B cell (primary cell): ENCODE measurements at regions not wholly inside any gene's neighbourhood (a gene's known extent, or its start where the extent isn't known, plus 50 kb on each side); places are given as distances from the start of the nearest gene placed in this dataset.

Experiments used
- ATAC-seq: fragments of 200-7000 bp; cut with Tn5 transposase; one replicate; pipeline ENCODE4 v1.10.0; 2021; ENCODE audit warnings: low read depth, mild to moderate bottlenecking, moderate number of reproducible peaks, moderate library complexity
- CTCF ChIA-PET: fragments of 350-600 bp; sonication (Branson Sonifier 250); formaldehyde crosslinking; loops from one replicate; lab custom pipeline; 2021; ENCODE audit warnings: antibody characterized with exemption, inconsistent platforms; lab: Charles Lee
- POLR2A ChIA-PET: fragments of 350-600 bp; sonication (Branson Sonifier 250); formaldehyde crosslinking; loops from one replicate; lab custom pipeline; 2021; ENCODE audit warnings: antibody characterized with exemption; lab: Charles Lee
- DNase-seq: peaks from one replicate; pipeline ENCODE4 v3.0.0; 2013
- H2AFZ ChIP-seq: 2 replicates; pipeline ENCODE4 v1.6.1; 2012; ENCODE audit warnings: mild to moderate bottlenecking, low read depth, low read length; ENCODE audit not compliant: insufficient read depth, poor library complexity, severe bottlenecking
- H3K27ac ChIP-seq, 2 donors: 1 replicate in 1 of 2; 2 replicates in 1 of 2; pipeline ENCODE4 v1.5.1; 2012 to 2013; ENCODE audit warnings: low read length in 2 of 2, mild to moderate bottlenecking in 2 of 2, moderate library complexity in 1 of 2
- H3K27me3 ChIP-seq, 4 experiments: fragments of 200-600 bp in 1 of 4; sonication (generic) in 1 of 4; replicated peaks in 1 of 4; 1 replicate in 2 of 4; 2 replicates in 2 of 4; pipeline versions ENCODE4 v1.6.1 to v1.7.0; 2013 to 2016; ENCODE audit warnings: low read length in 3 of 4, mild to moderate bottlenecking in 2 of 4, mixed read lengths in 1 of 4, moderate library complexity in 1 of 4; ENCODE audit not compliant: insufficient read depth in 4 of 4, control insufficient read depth in 3 of 4; ENCODE audit errors: control extremely low read depth in 1 of 4
- H3K36me3 ChIP-seq, 2 experiments: replicated peaks in 1 of 2; 1 replicate in 1 of 2; 2 replicates in 1 of 2; pipeline versions ENCODE4 v1.6.1 to v1.7.1; 2013; ENCODE audit warnings: low read length in 1 of 2; ENCODE audit not compliant: insufficient read depth in 2 of 2, control insufficient read depth in 1 of 2; ENCODE audit errors: control extremely low read depth in 1 of 2, extremely low read depth in 1 of 2
- H3K4me1 ChIP-seq, 2 donors: fragments of 200-600 bp in 1 of 2; sonication (generic) in 1 of 2; 1 replicate in 1 of 2; 2 replicates in 1 of 2; pipeline versions ENCODE4 v1.5.1 to v1.6.1; 2013 to 2017; ENCODE audit warnings: low read length in 2 of 2; ENCODE audit not compliant: control insufficient read depth in 2 of 2, insufficient read depth in 2 of 2
- H3K4me2 ChIP-seq: replicated peaks from 2 replicates; pipeline ENCODE3; 2012; ENCODE audit warnings: mild to moderate bottlenecking, low read depth, low read length; ENCODE audit not compliant: poor library complexity, severe bottlenecking
- H3K4me3 ChIP-seq, 5 experiments: fragments of 200-600 bp in 1 of 5; sonication (generic) in 1 of 5; 1 replicate in 3 of 5; 2 replicates in 2 of 5; pipeline versions ENCODE4 v1.5.1 to v1.7.0; 2011 to 2016; ENCODE audit warnings: low read length in 4 of 5, mild to moderate bottlenecking in 4 of 5, low read depth in 2 of 5, control low read depth in 1 of 5, moderate library complexity in 1 of 5; ENCODE audit not compliant: insufficient read depth in 1 of 5; ENCODE audit errors: control extremely low read depth in 1 of 5, extremely low read depth in 1 of 5
- H3K79me2 ChIP-seq: fragments of 200-600 bp; sonication (generic); one replicate; pipeline ENCODE4 v1.6.0; 2016; ENCODE audit warnings: low read length; ENCODE audit not compliant: control insufficient read depth, insufficient read depth
- H3K9ac ChIP-seq: fragments of 200-600 bp; sonication (generic); 2 replicates; pipeline ENCODE4 v1.6.1; 2017; ENCODE audit warnings: mild to moderate bottlenecking, low read length, moderate library complexity
- H3K9me3 ChIP-seq, 3 donors: one replicate each; pipeline versions ENCODE4 v1.6.1 to v1.7.1; 2013; ENCODE audit warnings: low read length in 2 of 3; ENCODE audit not compliant: control insufficient read depth in 2 of 3, insufficient read depth in 1 of 3; ENCODE audit errors: control extremely low read depth in 1 of 3
- H4K20me1 ChIP-seq: 2 replicates; pipeline ENCODE4 v1.6.0; 2012; ENCODE audit warnings: mild to moderate bottlenecking, low read length; ENCODE audit not compliant: insufficient read depth, control insufficient read depth, poor library complexity, severe bottlenecking
- H3K27ac Mint-ChIP-seq: one replicate; pipeline ENCODE4 v1.8.0; 2021; ENCODE audit warnings: mixed read lengths
- H3K27me3 Mint-ChIP-seq: one replicate; pipeline ENCODE4 v1.8.0; 2021; ENCODE audit warnings: mixed read lengths
- H3K4me1 Mint-ChIP-seq: one replicate; pipeline ENCODE4 v1.8.0; 2021; ENCODE audit warnings: mixed read lengths
- H3K4me3 Mint-ChIP-seq: one replicate; pipeline ENCODE4 v1.8.0; 2021; ENCODE audit warnings: mixed read lengths
- H3K9me3 Mint-ChIP-seq: one replicate; pipeline ENCODE4 v1.8.0; 2022; ENCODE audit warnings: mixed read lengths; ENCODE audit not compliant: insufficient read depth
- CTCF ChIP-seq: fragments of 200-600 bp; IDR thresholded peaks from one replicate; pipeline ENCODE4 v1.8.0; 2022; ENCODE audit warnings: antibody characterized with exemption, mild to moderate bottlenecking
- EZH2 ChIP-seq: IDR thresholded peaks from 2 replicates; pipeline ENCODE4 v1.6.1; 2012; ENCODE audit warnings: borderline replicate concordance, low read depth, mild to moderate bottlenecking, moderate library complexity, low read length; ENCODE audit not compliant: insufficient read depth, poor library complexity, severe bottlenecking
- WGBS: methylation state at CpG from one replicate; pipeline ENCODE4 v1.1.5; 2013; ENCODE audit warnings: missing lambda C conversion rate; ENCODE audit not compliant: insufficient coverage; 5-methylcytosine and 5-hydroxymethylcytosine counted together
- intact Hi-C: fragments of 100-400 bp; cut with micrococcal nuclease; formaldehyde crosslinking; loops from one replicate; pipeline ENCODE4 v1.10.0; 2022

GRCh38 chr6:91653076-91653723 lies 1066.3 kb upstream of the MAP3K7 start:
- H3K9me3 Mint-ChIP-seq: no peaks in the 10 kb centered on the region
- Histone ChIP-seq H3K9me3 (no peaks in the 10 kb centered on the region), H2AFZ (no peak overlapping the region), H3K9ac (no peak overlapping the region), H3K4me2 (no peak overlapping the region), H3K4me3 (no peak overlapping the region), H3K36me3 (no peaks in the 10 kb centered on the region), H3K79me2 (no peaks in the 10 kb centered on the region), H4K20me1 (no peaks in the 10 kb centered on the region), H3K4me1 (no peaks in the 10 kb centered on the region), H3K27ac (no peak overlapping the region), H3K27me3 (no peaks in the 10 kb centered on the region)
- no peak for DNase-seq
- ChIA-PET CTCF (no interaction called here), POLR2A (no interaction called here)
- 86% methylated on average over 4 of the region's 6 CpGs for WGBS
- no peaks in the 10 kb centered on the region for H3K4me1 Mint-ChIP-seq
- H3K27me3 Mint-ChIP-seq: no peaks in the 10 kb centered on the region
- ATAC-seq: no peak
- TF ChIP-seq CTCF: no peak
- no peak for TF ChIP-seq EZH2
- H3K27ac Mint-ChIP-seq: no peak overlapping the region
- intact Hi-C loops: no loop called here
- no peak overlapping the region for H3K4me3 Mint-ChIP-seq

- no peaks in the 10 kb centered on the region for H3K4me1 ChIP-seq
- no peaks in the 10 kb centered on the region for H4K20me1 ChIP-seq
- no peak for DNase-seq
- no peak overlapping the region for H3K9ac ChIP-seq
- H3K36me3 ChIP-seq: no peaks in the 10 kb centered on the region
- POLR2A ChIA-PET: no interaction called here
- H3K4me2 ChIP-seq: no peak overlapping the region
- CTCF ChIA-PET: no interaction called here
- H3K9me3 ChIP-seq: no peaks in the 10 kb centered on the region
- H3K27ac Mint-ChIP-seq: no peak overlapping the region
- H3K4me3 ChIP-seq: no peak overlapping the region
- H3K9me3 Mint-ChIP-seq: no peaks in the 10 kb centered on the region
- WGBS: 75% methylated on average over 1 of the region's 1 CpG
- no peak for ATAC-seq
- TF ChIP-seq EZH2 (no peak), CTCF (no peak)
- H2AFZ ChIP-seq: no peak overlapping the region
- no peak overlapping the region for H3K27ac ChIP-seq
- H3K79me2 ChIP-seq: no peaks in the 10 kb centered on the region
- H3K4me3 Mint-ChIP-seq: no peak overlapping the region
- intact Hi-C loops: no loop called here
- no peaks in the 10 kb centered on the region for H3K27me3 Mint-ChIP-seq
- no peaks in the 10 kb centered on the region for H3K27me3 ChIP-seq
- no peaks in the 10 kb centered on the region for H3K4me1 Mint-ChIP-seq
Observed at GRCh38 chr6:91646649-91647048, 1059.8 kb upstream of the MAP3K7 start.
